Esophagus squamous epithelium (tissue), 5 donors: ENCODE measurements at regions not wholly inside any gene's neighbourhood (a gene's known extent, or its start where the extent isn't known, plus 50 kb on each side); places are given as distances from the start of the nearest gene placed in this dataset.

Experiments used
- DNase-seq: peaks from one replicate; lab custom pipeline; 2025; lab: John Stamatoyannopoulos, UW
- H3K27ac ChIP-seq, 4 donors: fragments of 200-600 bp; sonication (generic); one replicate each; pipeline ENCODE4 v1.5.1; 2016 to 2019; ENCODE audit warnings: mild to moderate bottlenecking in 1 of 4
- H3K27me3 ChIP-seq, 4 donors: fragments of 200-600 bp; sonication (generic); 1 replicate in 3 of 4; 2 replicates in 1 of 4; pipeline versions ENCODE4 v1.5.1 to v1.6.0; 2017 to 2021; ENCODE audit warnings: antibody characterized with exemption in 1 of 4
- H3K36me3 ChIP-seq, 3 donors: fragments of 200-600 bp; sonication (generic); one replicate each; pipeline ENCODE4 v1.5.1; 2016 to 2019
- H3K4me1 ChIP-seq, 3 donors: fragments of 200-600 bp; sonication (generic); one replicate each; pipeline ENCODE4 v1.5.1; 2017 to 2019
- H3K4me3 ChIP-seq, 4 donors: fragments of 200-600 bp; sonication (generic); 1 replicate in 3 of 4; 2 replicates in 1 of 4; pipeline ENCODE4 v1.5.1; 2016 to 2019; ENCODE audit warnings: mild to moderate bottlenecking in 2 of 4, moderate library complexity in 1 of 4
- H3K9me3 ChIP-seq, 3 donors: fragments of 200-600 bp; sonication (generic); one replicate each; pipeline ENCODE4 v1.5.1; 2016 to 2019
- CTCF ChIP-seq, 6 experiments: fragments of 450-650 bp in 4 of 6; fragments of 200-600 bp in 2 of 6; sonication (generic) in 2 of 6; IDR thresholded peaks; one replicate each; pipeline ENCODE4 v1.5.1; 2016 to 2019; ENCODE audit warnings: antibody characterized with exemption in 6 of 6, mild to moderate bottlenecking in 4 of 6, moderate library complexity in 4 of 6
- POLR2A ChIP-seq, 4 donors: fragments of 450-650 bp; IDR thresholded peaks; one replicate each; pipeline ENCODE4 v1.6.1; 2017; ENCODE audit warnings: antibody characterized with exemption in 4 of 4, mild to moderate bottlenecking in 4 of 4, moderate library complexity in 3 of 4
- WGBS, 2 donors: methylation state at CpG; one replicate each; pipeline ENCODE4 v1.1.5; 2018; 5-methylcytosine and 5-hydroxymethylcytosine counted together
- intact Hi-C: fragments of 100-400 bp; cut with DNase I; formaldehyde crosslinking; loops from one replicate; pipeline ENCODE4 v1.15.0; 2022
- donor health status: DM: yes; HTN: yes; CAD: no.

GRCh38 chr13:76768384-76768783 is 117.8 kb downstream of the KCTD12 start:
- H3K4me3 ChIP-seq: no peak overlapping the region
- no peak for TF ChIP-seq POLR2A (IDR thresholded peaks at IDR 0.05)
- no peak for TF ChIP-seq CTCF (IDR thresholded peaks at IDR 0.05)
- no peaks in the 10 kb centered on the region for H3K27me3 ChIP-seq
- H3K36me3 ChIP-seq: no peaks in the 10 kb centered on the region
- H3K27ac ChIP-seq: no peak overlapping the region
- peaks cover 0 to 7% (median 0%) of the 10 kb centered on the region in 3 donors for H3K4me1 ChIP-seq
- 9 to 14% methylated on average over 1 of the region's 1 CpG for WGBS, 2 donors
- intact Hi-C loops: no loop called here
- H3K9me3 ChIP-seq: no peaks in the 10 kb centered on the region
- DNase-seq: no peak

DNA sequence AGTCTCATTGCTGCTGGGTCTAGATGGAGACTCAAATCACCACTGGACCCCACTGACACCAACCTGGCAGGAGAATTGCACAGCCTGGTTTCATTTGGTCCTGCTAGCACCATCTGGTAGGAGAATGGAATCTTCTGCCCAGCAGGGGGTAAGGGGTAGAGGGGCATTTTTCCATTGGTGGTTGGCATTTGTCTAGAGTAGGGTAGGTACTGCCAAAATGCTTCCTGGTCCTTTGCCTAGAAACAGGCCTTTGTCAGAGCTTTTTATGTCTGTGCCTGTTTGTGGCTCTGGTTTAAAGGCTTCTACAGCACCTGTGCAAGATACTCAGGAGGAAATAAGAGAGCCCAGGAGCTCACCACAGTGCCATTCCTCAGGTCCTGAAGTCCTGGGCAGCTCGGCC is 121.3 kb downstream of the KCTD12 start:
- Histone ChIP-seq H3K9me3 (no peaks in the 10 kb centered on the region), H3K27me3 (no peaks in the 10 kb centered on the region), H3K4me3 (no peak overlapping the region), H3K27ac (peak overlapping the region in 3 of 4 donors; percentile 13 to 65 (median 37)), H3K36me3 (no peaks in the 10 kb centered on the region), H3K4me1 (peaks cover 0 to 7% (median 0%) of the 10 kb centered on the region in 3 donors)
- intact Hi-C loops: no loop called here
- no peak for TF ChIP-seq CTCF (IDR thresholded peaks at IDR 0.05)
- TF ChIP-seq POLR2A (IDR thresholded peaks at IDR 0.05): no peak
- WGBS, 2 donors: 67% methylated on average over 1 of the region's 1 CpG; no CpG with 5 or more reads in 1 of the 2 donors
- no peak for DNase-seq

- no peak for DNase-seq
- peaks cover 0 to 7% (median 0%) of the 10 kb centered on the region in 3 donors for H3K4me1 ChIP-seq
- no peaks in the 10 kb centered on the region for H3K36me3 ChIP-seq
- 29% methylated on average over 1 of the region's 1 CpG; no CpG with 5 or more reads in 1 of the 2 donors for WGBS, 2 donors
- TF ChIP-seq CTCF (IDR thresholded peaks at IDR 0.05): no peak
- TF ChIP-seq POLR2A (IDR thresholded peaks at IDR 0.05): no peak
- H3K9me3 ChIP-seq: no peaks in the 10 kb centered on the region
- peak overlapping the region in 3 of 4 donors; percentile 13 to 65 (median 37) for H3K27ac ChIP-seq
- intact Hi-C loops: no loop called here
- no peak overlapping the region for H3K4me3 ChIP-seq
- H3K27me3 ChIP-seq: no peaks in the 10 kb centered on the region
Measured at GRCh38 chr13:76764429-76764828, 121.8 kb downstream of the KCTD12 start.

DNA sequence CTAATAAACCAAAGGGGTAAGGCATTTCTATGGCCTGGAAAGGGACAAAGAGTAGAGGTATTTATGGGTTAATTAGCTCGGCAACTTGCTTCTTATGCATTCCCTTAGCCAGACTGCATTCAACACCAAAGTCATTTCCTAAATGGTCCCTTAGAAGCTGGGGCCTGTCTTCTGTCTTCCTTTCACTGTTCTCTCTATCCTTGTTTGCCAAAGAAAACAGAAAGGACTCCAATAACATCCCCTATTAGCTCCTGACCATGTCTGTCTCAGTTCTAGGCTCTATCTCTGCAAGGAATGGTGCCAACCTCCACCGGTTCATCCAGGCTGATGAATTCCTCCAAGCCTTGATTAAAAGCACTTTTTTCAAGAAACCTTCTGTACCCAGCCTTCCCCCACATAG is 123.5 kb downstream of the KCTD12 start:
- H3K4me1 ChIP-seq: peaks cover 0 to 19% (median 0%) of the 10 kb centered on the region in 3 donors
- TF ChIP-seq CTCF (IDR thresholded peaks at IDR 0.05) (no peak), POLR2A (IDR thresholded peaks at IDR 0.05) (no peak)
- intact Hi-C loops: no loop called here
- no peaks in the 10 kb centered on the region for H3K36me3 ChIP-seq
- H3K4me3 ChIP-seq: no peak overlapping the region
- H3K9me3 ChIP-seq: no peaks in the 10 kb centered on the region
- DNase-seq: no peak
- H3K27me3 ChIP-seq: no peaks in the 10 kb centered on the region
- H3K27ac ChIP-seq: no peak overlapping the region
- 48 to 55% methylated on average over 2 of the region's 2 CpGs for WGBS, 2 donors

DNA sequence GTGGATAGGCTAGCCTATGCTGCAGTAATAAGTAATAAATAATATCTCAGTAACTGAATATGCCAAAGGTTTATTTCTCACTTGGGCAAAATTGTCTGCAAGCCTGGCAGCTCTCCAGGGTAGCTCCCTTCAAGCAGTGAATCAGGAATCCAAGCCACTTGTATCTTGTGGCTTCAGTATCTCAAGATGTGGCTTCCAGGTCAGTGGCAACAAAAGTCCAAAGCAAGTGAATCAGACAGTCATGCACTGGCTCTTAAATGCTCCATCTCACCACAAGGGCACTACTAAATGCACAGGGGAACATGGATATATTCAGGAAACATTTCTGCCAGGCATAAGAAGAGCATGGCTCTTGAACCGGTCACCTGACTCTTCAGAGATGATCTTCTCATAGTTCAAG is 126.3 kb downstream of the KCTD12 start:
- no peaks in the 10 kb centered on the region for H3K27me3 ChIP-seq
- H3K36me3 ChIP-seq: no peaks in the 10 kb centered on the region
- 94 to 100% methylated on average over 1 of the region's 1 CpG for WGBS, 2 donors
- intact Hi-C loops: no loop called here
- no peak for TF ChIP-seq POLR2A (IDR thresholded peaks at IDR 0.05)
- no peak for DNase-seq
- H3K9me3 ChIP-seq: no peaks in the 10 kb centered on the region
- H3K4me1 ChIP-seq: peaks cover 0 to 17% (median 0%) of the 10 kb centered on the region in 3 donors
- no peak overlapping the region for H3K27ac ChIP-seq
- no peak overlapping the region for H3K4me3 ChIP-seq

- TF ChIP-seq POLR2A (IDR thresholded peaks at IDR 0.05) (no peak), CTCF (IDR thresholded peaks at IDR 0.05) (no peak)
- Histone ChIP-seq H3K27ac (no peak overlapping the region), H3K4me3 (no peak overlapping the region), H3K9me3 (no peaks in the 10 kb centered on the region), H3K27me3 (no peaks in the 10 kb centered on the region), H3K4me1 (peaks cover 0 to 12% (median 0%) of the 10 kb centered on the region in 3 donors), H3K36me3 (no peaks in the 10 kb centered on the region)
- intact Hi-C loops: no loop called here
- WGBS, 2 donors: 29 to 67% methylated on average over 1 of the region's 1 CpG
- no peak for DNase-seq
Measured at GRCh38 chr13:76758738-76759137, 127.5 kb downstream of the KCTD12 start.
